ENCODE measurements at regions not wholly inside any gene's neighbourhood (a gene's known extent, or its start where the extent isn't known, plus 50 kb on each side); places are given as distances from the start of the nearest gene placed in this dataset.

DNA sequence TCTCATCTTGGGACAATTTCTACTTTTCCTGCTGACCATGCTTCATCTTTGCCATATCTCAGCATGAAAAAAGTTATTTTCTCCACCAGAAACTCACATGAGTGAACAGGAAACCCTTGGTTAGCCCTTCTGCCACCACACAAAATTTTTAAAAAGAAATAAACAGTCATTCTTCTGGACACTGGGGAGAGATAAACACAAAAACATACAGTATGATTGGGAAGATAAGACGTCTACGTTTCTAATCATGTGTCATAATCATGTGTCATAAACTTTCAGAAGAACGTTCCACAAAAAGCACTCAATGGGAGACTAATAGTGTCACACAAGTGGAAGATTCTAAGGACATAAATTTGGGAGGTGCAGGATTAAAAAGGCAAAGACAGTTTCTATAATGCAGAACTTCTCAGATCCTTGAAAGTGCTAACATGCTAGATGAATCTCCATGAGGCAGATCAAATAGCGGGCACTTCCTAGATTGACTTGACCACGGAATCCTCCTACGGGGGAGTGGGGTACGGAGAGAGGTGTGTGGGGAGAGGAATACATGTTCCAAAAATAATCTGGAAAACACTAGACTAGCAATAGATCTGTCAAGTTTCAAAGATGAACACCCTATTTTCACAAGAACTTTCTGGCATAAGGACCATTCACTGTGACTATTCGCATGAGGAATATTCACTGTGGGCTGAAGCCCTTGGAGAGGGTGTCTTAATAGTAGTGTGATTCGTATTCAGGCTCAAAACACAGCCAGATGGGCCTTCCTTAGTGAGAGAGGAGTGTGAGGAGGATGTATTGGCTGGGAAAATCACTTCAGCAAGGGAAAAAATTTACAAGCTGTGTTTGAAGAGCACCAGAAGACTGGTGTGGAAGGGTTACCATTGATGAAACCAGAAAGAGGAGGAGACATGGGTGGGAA, 206.7 kb downstream of the SETD4 start:
- TF ChIP-seq, protein P1, sequence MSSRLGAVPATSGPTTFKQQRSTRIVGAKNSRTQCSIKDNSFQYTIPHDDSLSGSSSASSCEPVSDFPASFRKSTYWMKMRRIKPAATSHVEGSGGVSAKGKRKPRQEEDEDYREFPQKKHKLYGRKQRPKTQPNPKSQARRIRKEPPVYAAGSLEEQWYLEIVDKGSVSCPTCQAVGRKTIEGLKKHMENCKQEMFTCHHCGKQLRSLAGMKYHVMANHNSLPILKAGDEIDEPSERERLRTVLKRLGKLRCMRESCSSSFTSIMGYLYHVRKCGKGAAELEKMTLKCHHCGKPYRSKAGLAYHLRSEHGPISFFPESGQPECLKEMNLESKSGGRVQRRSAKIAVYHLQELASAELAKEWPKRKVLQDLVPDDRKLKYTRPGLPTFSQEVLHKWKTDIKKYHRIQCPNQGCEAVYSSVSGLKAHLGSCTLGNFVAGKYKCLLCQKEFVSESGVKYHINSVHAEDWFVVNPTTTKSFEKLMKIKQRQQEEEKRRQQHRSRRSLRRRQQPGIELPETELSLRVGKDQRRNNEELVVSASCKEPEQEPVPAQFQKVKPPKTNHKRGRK (CRISPR knock-in tag; IDR thresholded peaks at IDR 0.05) = no peak
- TF ChIP-seq, protein P2, sequence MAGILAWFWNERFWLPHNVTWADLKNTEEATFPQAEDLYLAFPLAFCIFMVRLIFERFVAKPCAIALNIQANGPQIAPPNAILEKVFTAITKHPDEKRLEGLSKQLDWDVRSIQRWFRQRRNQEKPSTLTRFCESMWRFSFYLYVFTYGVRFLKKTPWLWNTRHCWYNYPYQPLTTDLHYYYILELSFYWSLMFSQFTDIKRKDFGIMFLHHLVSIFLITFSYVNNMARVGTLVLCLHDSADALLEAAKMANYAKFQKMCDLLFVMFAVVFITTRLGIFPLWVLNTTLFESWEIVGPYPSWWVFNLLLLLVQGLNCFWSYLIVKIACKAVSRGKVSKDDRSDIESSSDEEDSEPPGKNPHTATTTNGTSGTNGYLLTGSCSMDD (CRISPR knock-in tag; IDR thresholded peaks at IDR 0.05) = no peak
- no peak for TF ChIP-seq EP300 (IDR thresholded peaks at IDR 0.05; ENCODE audit: low read depth in 2 of 2, low read length in 2 of 2)
- no peak for TF ChIP-seq EP300 (CRISPR knock-in tag; IDR thresholded peaks at IDR 0.05; ENCODE audit: borderline replicate concordance)
- no peak for TF ChIP-seq NFIC (IDR thresholded peaks at IDR 0.05; ENCODE audit: low read length)
- TF ChIP-seq HMG20A (CRISPR knock-in tag; IDR thresholded peaks at IDR 0.05; ENCODE audit: borderline replicate concordance) = no peak
- no peak for TF ChIP-seq ZNF550 (CRISPR knock-in tag; IDR thresholded peaks at IDR 0.05; ENCODE audit: borderline replicate concordance)
- no peak for TF ChIP-seq YY1 (IDR thresholded peaks at IDR 0.05; ENCODE audit: insufficient read depth, insufficient replicate concordance, low read depth, low read length)
- TF ChIP-seq, protein P3, sequence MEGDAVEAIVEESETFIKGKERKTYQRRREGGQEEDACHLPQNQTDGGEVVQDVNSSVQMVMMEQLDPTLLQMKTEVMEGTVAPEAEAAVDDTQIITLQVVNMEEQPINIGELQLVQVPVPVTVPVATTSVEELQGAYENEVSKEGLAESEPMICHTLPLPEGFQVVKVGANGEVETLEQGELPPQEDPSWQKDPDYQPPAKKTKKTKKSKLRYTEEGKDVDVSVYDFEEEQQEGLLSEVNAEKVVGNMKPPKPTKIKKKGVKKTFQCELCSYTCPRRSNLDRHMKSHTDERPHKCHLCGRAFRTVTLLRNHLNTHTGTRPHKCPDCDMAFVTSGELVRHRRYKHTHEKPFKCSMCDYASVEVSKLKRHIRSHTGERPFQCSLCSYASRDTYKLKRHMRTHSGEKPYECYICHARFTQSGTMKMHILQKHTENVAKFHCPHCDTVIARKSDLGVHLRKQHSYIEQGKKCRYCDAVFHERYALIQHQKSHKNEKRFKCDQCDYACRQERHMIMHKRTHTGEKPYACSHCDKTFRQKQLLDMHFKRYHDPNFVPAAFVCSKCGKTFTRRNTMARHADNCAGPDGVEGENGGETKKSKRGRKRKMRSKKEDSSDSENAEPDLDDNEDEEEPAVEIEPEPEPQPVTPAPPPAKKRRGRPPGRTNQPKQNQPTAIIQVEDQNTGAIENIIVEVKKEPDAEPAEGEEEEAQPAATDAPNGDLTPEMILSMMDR (CRISPR knock-in tag; IDR thresholded peaks at IDR 0.05) = no peak
- no peak for TF ChIP-seq JUND (CRISPR knock-in tag; IDR thresholded peaks at IDR 0.05)
- TF ChIP-seq HDAC6 (IDR thresholded peaks at IDR 0.05; ENCODE audit: low read depth, low read length) = no peak

All from HepG2 (cell line).